Kidney (tissue), 13 donors: ENCODE measurements at regions not wholly inside any gene's neighbourhood (a gene's known extent, or its start where the extent isn't known, plus 50 kb on each side); places are given as distances from the start of the nearest gene placed in this dataset.

Experiments
- DNase-seq, 5 donors: peaks; one replicate each; pipeline ENCODE4 v3.0.0-alpha.2; 2013 to 2020
- FAIRE-seq: peaks from 2 replicates; lab custom pipeline; 2012; peaks lifted over from hg19 to GRCh38; lab: Jason Lieb, UNC
- H3K27ac ChIP-seq, 2 donors: one replicate each; pipeline ENCODE4 v1.7.0; 2013; ENCODE audit warnings: low read depth in 2 of 2, low read length in 2 of 2, inconsistent platforms in 1 of 2
- H3K27me3 ChIP-seq: one replicate; pipeline ENCODE4 v1.7.1; 2013; ENCODE audit warnings: low read length, inconsistent platforms; ENCODE audit not compliant: control insufficient read depth, insufficient read depth
- H3K36me3 ChIP-seq, 3 donors: one replicate each; pipeline versions ENCODE4 v1.7.0 to v1.7.1; 2013; ENCODE audit warnings: low read length in 3 of 3, control low read depth in 1 of 3, inconsistent platforms in 1 of 3; ENCODE audit not compliant: insufficient read depth in 3 of 3, control insufficient read depth in 2 of 3
- H3K4me1 ChIP-seq, 3 donors: one replicate each; pipeline versions ENCODE4 v1.7.0 to v1.7.1; 2013; ENCODE audit warnings: low read length in 3 of 3, inconsistent platforms in 1 of 3, low read depth in 1 of 3; ENCODE audit not compliant: control insufficient read depth in 2 of 3, insufficient read depth in 2 of 3
- H3K4me3 ChIP-seq, 3 donors: one replicate each; pipeline versions ENCODE4 v1.7.0 to v1.8.1; 2013; ENCODE audit warnings: low read length in 3 of 3, control low read depth in 1 of 3, inconsistent platforms in 1 of 3
- H3K9ac ChIP-seq, 3 donors: one replicate each; pipeline versions ENCODE4 v1.7.0 to v1.7.1; 2013; ENCODE audit warnings: low read length in 3 of 3, control low read depth in 1 of 3, inconsistent platforms in 1 of 3
- H3K9me3 ChIP-seq, 3 donors: one replicate each; pipeline versions ENCODE4 v1.7.0 to v1.7.1; 2013; ENCODE audit warnings: low read length in 3 of 3, control low read depth in 1 of 3, inconsistent platforms in 1 of 3; ENCODE audit not compliant: control insufficient read depth in 2 of 3, insufficient read depth in 1 of 3
- CTCF ChIP-seq: IDR thresholded peaks from 3 replicates; pipeline ENCODE4 v1.5.1; 2012; ENCODE audit warnings: mild to moderate bottlenecking, moderate library complexity, borderline replicate concordance; ENCODE audit not compliant: insufficient read depth; ENCODE audit errors: extremely low read depth
- intact Hi-C: fragments of 100-400 bp; cut with DNase I; formaldehyde crosslinking; loops from one replicate; pipeline ENCODE4 v1.11.1; 2022
- donor health status: control.
- donor health status: control.
- donor health status: control.
- donor health status: control.
- donor health status: control.
- donor health status: DM: yes; HTN: yes; CAD: no.
- donor health status: Normal renal cell carcinoma (clear cell type).

GRCh38 chr3:106093616-106094015, 224.8 kb upstream of the CBLB start:
- no peak for DNase-seq
- Histone ChIP-seq H3K27ac (no peak overlapping the region), H3K4me3 (no peak overlapping the region), H3K36me3 (no peaks in the 10 kb centered on the region), H3K4me1 (no peaks in the 10 kb centered on the region), H3K9ac (no peak overlapping the region), H3K27me3 (no peaks in the 10 kb centered on the region), H3K9me3 (no peaks in the 10 kb centered on the region)
- FAIRE-seq: no peak
- intact Hi-C loops: no loop called here
- TF ChIP-seq CTCF: no peak

- no peaks in the 10 kb centered on the region for H3K27me3 ChIP-seq
- no peak for TF ChIP-seq CTCF
- peaks cover 0 to 3% (median 0%) of the 10 kb centered on the region in 3 donors for H3K9me3 ChIP-seq
- no peak overlapping the region for H3K9ac ChIP-seq
- no peak overlapping the region for H3K4me3 ChIP-seq
- no peaks in the 10 kb centered on the region for H3K36me3 ChIP-seq
- H3K27ac ChIP-seq: no peak overlapping the region
- intact Hi-C loops: no loop called here
- DNase-seq (peak in 2 of 5 donors; percentile 9 to 32), FAIRE-seq (no peak)
- no peaks in the 10 kb centered on the region for H3K4me1 ChIP-seq
These were observed 229.1 kb upstream of the CBLB start for GRCh38 chr3:106097817-106098435.

DNA sequence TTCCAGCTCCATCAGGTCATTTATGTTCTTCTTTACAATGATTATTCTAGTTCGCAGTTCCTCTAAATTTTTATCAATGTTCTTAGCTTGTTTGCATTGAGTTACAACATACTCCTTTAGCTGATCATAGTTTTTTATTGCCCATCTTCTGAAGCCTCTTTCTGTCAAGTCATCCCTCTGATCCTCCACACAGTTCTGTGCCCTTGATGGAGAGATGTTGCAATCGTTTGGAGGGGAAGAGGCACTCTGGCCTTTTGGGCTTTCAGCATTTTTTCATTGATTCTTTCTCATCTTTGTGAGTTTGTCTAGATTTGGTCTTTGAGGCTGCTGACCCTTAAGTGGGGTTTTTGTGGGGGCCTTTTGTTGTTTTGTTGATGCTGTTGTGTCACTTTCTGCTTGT, 234.6 kb upstream of the CBLB start:
- no peak for TF ChIP-seq CTCF
- H3K4me3 ChIP-seq: no peak overlapping the region
- FAIRE-seq (no peak), DNase-seq (no peak)
- no peak overlapping the region for H3K27ac ChIP-seq
- H3K4me1 ChIP-seq: no peaks in the 10 kb centered on the region
- H3K27me3 ChIP-seq: no peaks in the 10 kb centered on the region
- no peak overlapping the region for H3K9ac ChIP-seq
- no peaks in the 10 kb centered on the region for H3K36me3 ChIP-seq
- intact Hi-C loops: no loop called here
- H3K9me3 ChIP-seq: peaks cover 0 to 3% (median 0%) of the 10 kb centered on the region in 3 donors

DNA sequence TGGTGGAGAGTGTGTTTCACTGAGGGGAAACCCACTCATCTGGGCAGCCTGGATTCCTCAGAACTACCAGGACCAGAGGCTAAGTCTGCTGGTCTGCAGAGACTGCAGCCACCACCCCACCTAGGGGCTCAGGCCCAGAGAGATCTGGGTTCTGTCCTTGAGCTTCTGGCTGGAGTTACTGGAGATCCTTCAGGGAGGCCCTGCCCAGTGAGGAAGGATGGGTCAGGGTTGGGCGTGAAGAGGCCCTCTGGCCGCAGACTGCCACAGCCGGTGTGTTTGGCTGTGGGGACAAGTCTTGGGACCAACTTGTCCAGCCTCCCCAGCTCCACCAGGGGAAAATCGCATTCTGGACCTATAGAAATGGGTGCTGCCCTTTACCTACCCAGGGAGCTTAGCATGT, 235.3 kb upstream of the CBLB start:
- FAIRE-seq: no peak
- intact Hi-C loops: no loop called here
- Histone ChIP-seq H3K4me3 (no peak overlapping the region), H3K27ac (no peak overlapping the region), H3K9ac (no peak overlapping the region), H3K9me3 (peaks cover 0 to 3% (median 0%) of the 10 kb centered on the region in 3 donors), H3K27me3 (no peaks in the 10 kb centered on the region), H3K4me1 (no peaks in the 10 kb centered on the region), H3K36me3 (no peaks in the 10 kb centered on the region)
- no peak for TF ChIP-seq CTCF
- no peak for DNase-seq
